B cell (primary cell): ENCODE measurements at regions not wholly inside any gene's neighbourhood (a gene's known extent, or its start where the extent isn't known, plus 50 kb on each side); places are given as distances from the start of the nearest gene placed in this dataset.

Experiments
- EZH2 ChIP-seq: IDR thresholded peaks from 2 replicates; pipeline ENCODE4 v1.6.1; 2012; ENCODE audit warnings: borderline replicate concordance, low read depth, mild to moderate bottlenecking, moderate library complexity, low read length; ENCODE audit not compliant: insufficient read depth, poor library complexity, severe bottlenecking
- TF ChIP-seq, protein P1 (sequence below): fragments of 200-600 bp; IDR thresholded peaks from one replicate; pipeline ENCODE4 v1.8.0; 2022; ENCODE audit warnings: antibody characterized with exemption, mild to moderate bottlenecking

DNA sequence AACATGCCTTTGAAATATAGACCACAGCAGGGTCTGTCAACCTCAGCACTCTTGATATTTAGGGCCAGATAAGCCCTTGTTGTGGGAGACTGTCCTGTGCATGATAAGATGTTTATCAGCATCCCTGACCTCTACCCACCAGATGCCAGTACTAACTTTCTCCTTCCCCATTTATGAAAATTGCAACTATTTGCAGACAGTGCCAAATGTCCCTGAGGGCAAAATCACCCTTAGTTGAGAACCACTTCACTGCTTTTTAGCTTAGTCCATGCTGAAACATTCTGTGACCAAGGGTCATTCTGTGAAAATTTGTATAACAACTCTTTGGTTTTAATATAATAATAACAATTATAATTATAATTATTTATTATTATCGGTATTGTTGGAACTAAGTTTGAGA lies 1032.4 kb downstream of the MCTP2 start:
- TF ChIP-seq, protein P1, sequence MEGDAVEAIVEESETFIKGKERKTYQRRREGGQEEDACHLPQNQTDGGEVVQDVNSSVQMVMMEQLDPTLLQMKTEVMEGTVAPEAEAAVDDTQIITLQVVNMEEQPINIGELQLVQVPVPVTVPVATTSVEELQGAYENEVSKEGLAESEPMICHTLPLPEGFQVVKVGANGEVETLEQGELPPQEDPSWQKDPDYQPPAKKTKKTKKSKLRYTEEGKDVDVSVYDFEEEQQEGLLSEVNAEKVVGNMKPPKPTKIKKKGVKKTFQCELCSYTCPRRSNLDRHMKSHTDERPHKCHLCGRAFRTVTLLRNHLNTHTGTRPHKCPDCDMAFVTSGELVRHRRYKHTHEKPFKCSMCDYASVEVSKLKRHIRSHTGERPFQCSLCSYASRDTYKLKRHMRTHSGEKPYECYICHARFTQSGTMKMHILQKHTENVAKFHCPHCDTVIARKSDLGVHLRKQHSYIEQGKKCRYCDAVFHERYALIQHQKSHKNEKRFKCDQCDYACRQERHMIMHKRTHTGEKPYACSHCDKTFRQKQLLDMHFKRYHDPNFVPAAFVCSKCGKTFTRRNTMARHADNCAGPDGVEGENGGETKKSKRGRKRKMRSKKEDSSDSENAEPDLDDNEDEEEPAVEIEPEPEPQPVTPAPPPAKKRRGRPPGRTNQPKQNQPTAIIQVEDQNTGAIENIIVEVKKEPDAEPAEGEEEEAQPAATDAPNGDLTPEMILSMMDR, result no peak
- no peak for TF ChIP-seq EZH2
